Activated T-cell treated with anti-CD3 and anti-CD28 coated beads, Interleukin-2, amount 50 U/mL, for 1 hour (primary cell): ENCODE measurements at regions not wholly inside any gene's neighbourhood (a gene's known extent, or its start where the extent isn't known, plus 50 kb on each side); places are given as distances from the start of the nearest gene placed in this dataset.

Source experiments
- DNase-seq: peaks from one replicate; pipeline ENCODE4 v3.0.0-alpha.2; 2020

- DNase-seq, result no peak
Measured at GRCh38 chr4:14752341-14753046, 249.8 kb upstream of the CPEB2 start.

DNA sequence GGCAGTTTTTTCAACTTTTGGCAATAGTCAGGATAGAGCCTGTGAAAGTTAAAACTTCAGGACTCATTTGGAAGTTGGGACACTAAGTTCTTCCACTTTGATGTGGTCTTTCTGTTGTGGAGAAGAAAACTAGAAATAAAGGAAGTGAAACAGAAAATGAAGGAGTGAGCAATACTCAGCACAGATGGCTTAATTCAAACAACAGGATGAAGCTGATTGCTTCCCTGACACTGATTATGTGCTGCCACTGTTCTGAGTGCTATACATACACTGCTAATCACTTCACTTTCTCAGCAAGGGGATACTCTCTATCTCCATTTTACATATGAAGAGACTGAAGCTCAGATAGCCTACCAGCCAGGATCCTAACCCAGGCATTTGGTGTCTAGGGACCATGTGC is 235.1 kb upstream of the CPEB2 start:
- DNase-seq, result no peak

- DNase-seq, result no peak
Measured at GRCh38 chr4:14768449-14768848, 233.8 kb upstream of the CPEB2 start.

GRCh38 chr4:14769993-14770392 is 232.3 kb upstream of the CPEB2 start:
- no peak for DNase-seq

GRCh38 chr4:14771094-14771493 is 231.2 kb upstream of the CPEB2 start:
- DNase-seq, result no peak

DNA sequence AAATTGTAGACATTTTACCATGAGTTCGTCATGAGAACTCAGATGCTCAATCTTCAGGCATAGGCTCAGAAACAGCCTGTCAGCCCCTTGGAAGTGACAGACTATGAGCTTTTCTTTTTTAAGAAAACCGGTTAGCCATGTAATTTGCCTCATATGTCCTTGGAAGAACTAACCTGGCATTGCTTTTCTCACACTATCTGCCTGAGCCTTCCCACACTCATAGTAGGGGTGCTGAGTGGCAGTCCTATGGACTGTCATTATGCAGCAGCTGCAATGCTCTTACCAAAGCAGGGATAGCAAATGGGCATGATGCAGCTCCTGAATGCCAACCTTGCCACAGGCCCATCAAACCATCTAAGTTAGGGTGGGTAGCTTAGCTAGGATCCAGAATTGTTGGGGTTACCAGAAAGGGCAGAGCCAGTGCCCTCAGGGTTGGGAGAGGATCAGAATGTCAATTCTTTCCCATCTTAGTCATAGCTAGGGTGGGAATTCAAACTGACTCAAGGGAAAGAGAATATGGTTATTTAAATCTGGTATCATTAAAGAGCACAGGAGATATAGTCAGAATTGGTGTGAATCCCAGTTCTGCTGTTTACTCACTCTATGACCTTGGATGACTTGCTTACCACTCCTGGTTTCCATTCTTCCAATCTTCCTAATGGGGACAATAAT is 230.6 kb upstream of the CPEB2 start:
- DNase-seq, result no peak

- no peak for DNase-seq
Measured at GRCh38 chr4:14772388-14772787, 229.9 kb upstream of the CPEB2 start.

DNA sequence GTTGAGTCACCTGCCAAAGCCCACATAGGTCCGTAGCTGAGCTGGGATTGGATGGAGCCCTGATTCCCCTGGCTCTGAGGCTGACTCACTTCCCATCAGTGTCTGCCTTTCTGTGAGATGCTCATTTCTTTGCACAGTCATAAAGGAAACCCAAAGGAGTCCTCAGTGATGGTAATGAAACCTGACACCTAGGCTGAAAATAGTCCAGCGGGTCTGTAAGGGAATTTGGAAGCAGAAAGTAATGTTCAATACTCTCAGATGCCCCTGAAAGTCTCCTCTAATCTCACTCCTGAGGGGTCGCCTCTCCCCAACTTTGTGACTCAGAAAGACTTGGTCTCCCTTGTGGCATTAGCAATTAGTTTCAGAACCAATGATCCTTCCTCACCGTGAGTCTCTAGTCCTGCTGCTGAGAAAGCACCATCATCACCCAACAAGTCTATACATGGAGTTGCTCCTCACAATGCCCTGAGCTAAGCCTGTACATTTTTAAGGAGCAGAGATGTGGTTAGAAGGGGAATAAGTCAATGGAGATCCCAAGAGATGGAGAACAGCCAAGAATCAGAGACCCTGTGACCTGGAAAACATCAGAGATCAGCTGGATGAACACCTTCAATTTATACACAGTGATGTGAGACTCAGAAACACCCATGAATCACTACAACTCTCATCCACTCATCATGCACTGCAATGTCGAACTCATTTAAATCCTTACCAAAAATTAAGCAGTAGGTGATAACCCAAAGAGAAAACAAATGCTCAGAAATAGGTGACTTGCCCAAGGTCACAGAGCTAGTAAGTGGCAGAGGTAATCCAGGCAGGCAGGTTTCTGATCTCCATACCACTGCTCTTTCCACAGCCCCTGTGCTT is 219.0 kb upstream of the CPEB2 start:
- no peak for DNase-seq

- no peak for DNase-seq
Measured at GRCh38 chr4:14787221-14787620, 215.1 kb upstream of the CPEB2 start.

DNA sequence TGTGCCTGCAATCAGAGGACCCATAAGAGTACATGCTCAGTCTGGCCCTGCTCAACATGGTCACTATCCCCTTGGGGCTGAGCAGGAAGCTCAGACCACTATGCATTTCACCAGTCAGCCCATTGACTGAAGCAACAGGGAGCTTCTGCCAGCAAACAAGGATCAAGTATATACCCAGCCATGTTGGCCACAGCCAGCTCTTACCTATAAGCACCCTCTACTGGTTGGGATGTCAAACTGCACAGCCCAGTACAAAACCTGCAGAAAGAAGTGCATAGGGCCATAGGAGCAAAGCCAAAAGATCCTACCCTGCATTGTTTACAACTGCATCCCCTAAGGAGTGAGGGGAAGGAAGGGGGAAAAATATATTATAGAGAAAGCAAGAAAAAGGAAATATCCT is 214.4 kb upstream of the CPEB2 start:
- DNase-seq, result no peak

GRCh38 chr4:14790494-14790893 is 211.8 kb upstream of the CPEB2 start:
- DNase-seq, result no peak

DNA sequence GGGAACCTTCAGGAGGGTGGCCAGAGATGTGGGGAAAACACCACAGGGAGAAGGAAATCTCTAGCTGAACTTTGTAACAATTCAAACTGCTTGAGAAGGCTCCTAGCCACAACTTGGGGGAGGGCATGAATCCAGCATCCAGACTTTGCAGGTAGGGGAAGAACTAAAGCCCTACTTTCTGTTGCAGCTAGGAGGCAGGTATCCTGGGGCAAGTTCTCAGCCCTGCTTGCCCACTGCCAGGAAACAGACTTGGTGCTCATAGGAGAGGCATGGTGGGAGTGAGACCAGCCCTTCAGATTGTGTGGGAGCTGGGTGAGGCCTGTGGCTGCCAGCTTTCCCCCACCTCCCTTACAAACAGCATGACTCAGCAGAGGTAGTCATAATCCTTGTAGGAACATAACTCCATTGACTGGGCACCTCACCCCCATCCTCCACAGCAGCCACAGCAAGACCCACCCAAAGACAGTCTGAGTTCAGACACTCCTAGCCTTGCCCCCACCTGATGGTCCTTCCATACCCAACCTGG is 209.5 kb upstream of the CPEB2 start:
- DNase-seq, result no peak

DNA sequence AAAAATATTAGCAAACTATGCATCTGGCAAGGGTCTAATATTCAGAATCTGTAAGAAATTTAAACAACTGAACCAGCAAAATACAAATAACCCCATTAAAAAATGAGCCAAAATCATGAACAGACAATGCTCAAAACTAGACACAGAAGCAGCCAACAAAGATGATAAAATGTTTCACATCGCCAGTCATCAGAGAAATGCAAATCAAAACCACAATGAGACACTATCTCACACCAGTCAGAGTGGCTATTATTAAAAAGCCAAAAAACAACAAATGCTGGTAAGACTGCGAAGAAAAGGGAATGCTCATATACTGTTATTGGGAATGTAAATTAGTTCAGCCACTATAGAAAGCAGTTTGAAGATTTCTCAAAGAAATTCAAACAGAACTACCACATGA is 201.3 kb upstream of the CPEB2 start:
- DNase-seq, result no peak

DNA sequence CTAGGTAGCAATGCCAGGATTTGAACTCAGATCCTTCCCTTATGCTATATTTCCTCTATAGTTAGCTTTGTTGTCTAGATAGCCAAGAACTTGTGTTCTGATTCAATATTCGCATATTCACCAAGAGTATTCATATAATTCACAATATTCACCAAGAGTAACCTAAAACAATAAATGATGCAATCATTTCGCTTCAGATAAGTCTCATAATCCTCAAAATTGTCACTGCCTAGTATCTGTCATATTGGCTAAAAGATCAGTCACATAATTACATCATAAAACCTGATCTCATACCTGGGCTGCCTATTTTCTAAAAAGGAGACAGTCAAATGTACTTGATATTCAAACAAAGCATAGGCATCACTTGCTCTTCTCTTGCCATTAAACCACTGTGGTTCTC is 199.7 kb upstream of the CPEB2 start:
- no peak for DNase-seq

DNA sequence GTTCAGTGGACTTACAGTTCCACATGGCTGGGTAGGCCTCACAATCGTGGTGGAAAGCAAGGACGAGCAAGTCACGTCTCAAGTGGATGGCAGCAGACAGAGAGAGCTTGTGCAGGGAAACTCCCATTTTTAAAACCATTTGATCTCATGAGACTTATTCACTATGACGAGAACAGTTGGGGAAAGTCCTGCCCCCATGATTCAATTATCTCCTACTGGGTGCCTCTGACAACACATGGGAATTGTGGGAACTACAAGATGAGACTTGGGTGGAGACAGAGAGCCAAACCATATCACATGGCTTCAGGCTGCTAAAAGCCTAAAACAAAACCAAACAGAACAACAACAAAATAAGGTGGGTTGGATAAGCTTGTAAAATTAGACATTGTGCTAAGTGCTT is 194.4 kb upstream of the CPEB2 start:
- DNase-seq, result no peak

DNA sequence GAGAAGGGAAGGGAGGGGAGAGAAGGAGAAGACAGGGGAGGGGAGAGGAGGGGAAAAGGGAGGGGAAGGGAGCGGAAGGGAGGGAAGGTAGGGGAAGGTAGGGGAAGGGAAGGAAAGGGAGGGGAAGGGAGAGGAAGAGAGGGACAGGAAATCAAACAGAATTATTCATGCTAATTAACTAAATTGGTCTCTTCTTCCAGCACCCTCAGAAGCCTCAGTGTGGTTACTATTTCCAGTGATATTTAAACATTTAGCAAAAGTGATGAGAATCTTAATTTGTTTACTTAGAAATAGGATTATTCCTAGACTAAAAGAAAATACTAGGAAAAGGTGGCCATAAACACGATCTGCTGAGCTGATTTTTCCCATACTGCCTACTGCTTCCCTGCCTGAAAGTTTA is 193.1 kb upstream of the CPEB2 start:
- no peak for DNase-seq

DNA sequence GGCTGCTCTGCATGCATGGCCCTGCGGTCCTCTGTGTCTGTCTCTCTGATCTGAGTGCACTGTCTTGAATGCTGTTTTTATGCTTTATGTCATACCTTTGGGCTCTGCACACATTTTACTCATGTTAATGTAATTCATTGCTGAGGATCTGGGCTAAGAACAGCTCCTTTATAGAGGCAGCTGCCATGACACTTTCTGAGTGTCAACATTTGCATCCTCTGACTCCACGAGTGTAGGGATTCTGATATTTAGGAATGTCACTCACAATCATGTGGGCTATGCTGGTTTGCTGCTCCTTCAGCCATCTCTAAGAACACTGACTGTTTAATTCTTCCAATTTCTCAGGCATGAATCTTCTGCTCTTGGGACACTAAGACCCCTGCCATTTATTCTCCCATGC is 192.2 kb upstream of the CPEB2 start:
- no peak for DNase-seq

DNA sequence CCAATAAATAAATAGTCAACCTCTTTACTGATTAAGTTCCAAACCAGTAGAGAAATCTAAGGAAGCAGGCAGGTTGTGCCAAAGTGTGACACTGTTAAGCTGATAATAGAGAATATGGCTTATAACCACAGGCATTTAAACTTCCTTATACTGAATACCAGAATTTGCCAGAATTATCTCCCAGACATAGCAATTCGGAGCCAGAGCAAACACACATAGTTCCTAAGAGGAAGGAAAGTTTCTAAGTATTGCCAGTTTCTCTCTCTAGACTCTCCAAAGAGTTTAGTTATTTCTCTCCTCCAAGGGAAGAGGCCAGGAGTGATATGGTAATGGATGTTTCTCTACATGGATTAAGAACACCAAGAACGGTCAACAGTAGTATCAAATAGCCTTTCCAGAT is 191.7 kb upstream of the CPEB2 start:
- no peak for DNase-seq

GRCh38 chr4:14812101-14812500 is 190.2 kb upstream of the CPEB2 start:
- DNase-seq, result no peak

GRCh38 chr4:14816623-14817261 is 185.5 kb upstream of the CPEB2 start:
- no peak for DNase-seq

DNA sequence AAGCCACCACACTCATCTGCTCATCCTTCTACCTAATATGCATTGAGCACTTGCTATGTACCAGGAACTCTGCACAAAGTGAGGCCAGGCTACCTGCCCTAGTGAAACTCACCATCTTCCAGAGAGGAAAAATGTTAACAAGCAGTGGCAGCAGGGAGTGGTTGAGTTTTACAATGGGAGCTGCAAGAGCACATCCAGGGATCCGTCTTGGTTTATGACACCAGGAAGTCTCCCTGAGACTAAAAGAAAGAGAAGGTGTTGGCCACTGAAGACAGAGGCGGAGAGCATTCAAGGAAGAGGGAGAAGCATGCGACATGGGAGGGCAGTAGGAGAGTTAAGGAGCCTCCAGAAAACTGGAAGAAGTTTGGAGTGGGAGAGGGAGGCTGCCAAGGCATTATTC is 178.1 kb upstream of the CPEB2 start:
- no peak for DNase-seq

DNA sequence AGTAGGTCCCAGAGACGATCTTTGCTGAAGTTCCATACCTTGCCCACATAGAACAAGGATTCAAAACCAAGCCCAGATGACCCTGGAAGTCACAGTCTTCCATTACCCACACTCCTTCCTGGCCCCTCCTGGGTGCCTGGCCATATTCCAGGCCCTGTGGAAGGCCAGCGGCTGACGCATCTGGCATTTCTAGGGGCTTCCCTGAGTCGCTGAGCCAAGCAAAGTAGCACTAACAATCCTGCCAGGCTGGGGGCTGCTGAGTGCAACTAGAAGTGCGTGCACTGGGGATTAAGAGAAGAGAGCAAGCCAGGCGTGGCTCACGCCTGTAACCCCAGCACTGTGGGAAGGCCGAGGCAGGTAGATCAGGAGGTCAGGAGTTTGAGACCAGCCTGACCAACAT is 175.2 kb upstream of the CPEB2 start:
- no peak for DNase-seq

GRCh38 chr4:14829795-14830194 is 172.5 kb upstream of the CPEB2 start:
- no peak for DNase-seq
